NCI-H2196 (cell line): ENCODE measurements at regions not wholly inside any gene's neighbourhood (a gene's known extent, or its start where the extent isn't known, plus 50 kb on each side); places are given as distances from the start of the nearest gene placed in this dataset.

Source experiments
- DNase-seq: peaks from one replicate; lab custom pipeline; 2025; ENCODE audit not compliant: unreplicated experiment; lab: John Stamatoyannopoulos, UW

GRCh38 chr7:69545175-69545574 lies 53.1 kb upstream of the AUTS2 start:
- DNase-seq, result no peak
